DND-41 (cell line): ENCODE measurements at regions not wholly inside any gene's neighbourhood (a gene's known extent, or its start where the extent isn't known, plus 50 kb on each side); places are given as distances from the start of the nearest gene placed in this dataset.

Experiments
- EZH2 ChIP-seq: IDR thresholded peaks from 3 replicates; pipeline ENCODE4 v1.6.1; 2012; ENCODE audit warnings: borderline replicate concordance, low read depth, mild to moderate bottlenecking, moderate library complexity, low read length, inconsistent platforms; ENCODE audit not compliant: severe bottlenecking
- TF ChIP-seq, protein P1 (sequence below): IDR thresholded peaks from 2 replicates; pipeline ENCODE4 v1.5.1; 2012; ENCODE audit warnings: borderline replicate concordance, low read length, moderate library complexity, mild to moderate bottlenecking; ENCODE audit not compliant: poor library complexity, severe bottlenecking; ENCODE audit errors: extremely low read depth

GRCh38 chr6:144343701-144344428 lies 58.7 kb downstream of the UTRN start:
- TF ChIP-seq, protein P1, sequence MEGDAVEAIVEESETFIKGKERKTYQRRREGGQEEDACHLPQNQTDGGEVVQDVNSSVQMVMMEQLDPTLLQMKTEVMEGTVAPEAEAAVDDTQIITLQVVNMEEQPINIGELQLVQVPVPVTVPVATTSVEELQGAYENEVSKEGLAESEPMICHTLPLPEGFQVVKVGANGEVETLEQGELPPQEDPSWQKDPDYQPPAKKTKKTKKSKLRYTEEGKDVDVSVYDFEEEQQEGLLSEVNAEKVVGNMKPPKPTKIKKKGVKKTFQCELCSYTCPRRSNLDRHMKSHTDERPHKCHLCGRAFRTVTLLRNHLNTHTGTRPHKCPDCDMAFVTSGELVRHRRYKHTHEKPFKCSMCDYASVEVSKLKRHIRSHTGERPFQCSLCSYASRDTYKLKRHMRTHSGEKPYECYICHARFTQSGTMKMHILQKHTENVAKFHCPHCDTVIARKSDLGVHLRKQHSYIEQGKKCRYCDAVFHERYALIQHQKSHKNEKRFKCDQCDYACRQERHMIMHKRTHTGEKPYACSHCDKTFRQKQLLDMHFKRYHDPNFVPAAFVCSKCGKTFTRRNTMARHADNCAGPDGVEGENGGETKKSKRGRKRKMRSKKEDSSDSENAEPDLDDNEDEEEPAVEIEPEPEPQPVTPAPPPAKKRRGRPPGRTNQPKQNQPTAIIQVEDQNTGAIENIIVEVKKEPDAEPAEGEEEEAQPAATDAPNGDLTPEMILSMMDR = no peak
- no peak for TF ChIP-seq EZH2
